ENCODE measurements at regions not wholly inside any gene's neighbourhood (a gene's known extent, or its start where the extent isn't known, plus 50 kb on each side); places are given as distances from the start of the nearest gene placed in this dataset.

- no peaks in the 10 kb centered on the region for H3K4me1 Mint-ChIP-seq (ENCODE audit: unreplicated experiment)
- no peak for DNase-seq (ENCODE audit: low spot score)
- no peak overlapping the region for H3K27ac Mint-ChIP-seq (ENCODE audit: unreplicated experiment)
- H3K4me3 Mint-ChIP-seq (ENCODE audit: unreplicated experiment): no peak overlapping the region
- peaks cover 5% of the 10 kb centered on the region for H3K36me3 Mint-ChIP-seq (ENCODE audit: low read depth, unreplicated experiment)
- TF ChIP-seq CTCF (IDR thresholded peaks at IDR 0.05; ENCODE audit: unreplicated experiment): no peak
- H3K9me3 Mint-ChIP-seq (ENCODE audit: unreplicated experiment): no peaks in the 10 kb centered on the region
- H3K27me3 Mint-ChIP-seq (ENCODE audit: unreplicated experiment): no peaks in the 10 kb centered on the region
Observed at GRCh38 chr4:127555106-127555505, 77.7 kb upstream of the INTU start.

- no peak for TF ChIP-seq CTCF (IDR thresholded peaks at IDR 0.05; ENCODE audit: unreplicated experiment)
- H3K9me3 Mint-ChIP-seq (ENCODE audit: unreplicated experiment): no peaks in the 10 kb centered on the region
- no peak overlapping the region for H3K27ac Mint-ChIP-seq (ENCODE audit: unreplicated experiment)
- H3K4me1 Mint-ChIP-seq (ENCODE audit: unreplicated experiment): no peaks in the 10 kb centered on the region
- no peaks in the 10 kb centered on the region for H3K27me3 Mint-ChIP-seq (ENCODE audit: unreplicated experiment)
- no peak overlapping the region for H3K4me3 Mint-ChIP-seq (ENCODE audit: unreplicated experiment)
- no peak for DNase-seq (ENCODE audit: low spot score)
- peaks cover 4% of the 10 kb centered on the region for H3K36me3 Mint-ChIP-seq (ENCODE audit: low read depth, unreplicated experiment)
Observed at GRCh38 chr4:127558088-127558487, 74.7 kb upstream of the INTU start.

GRCh38 chr4:127558489-127559407 is 74.0 kb upstream of the INTU start:
- no peak overlapping the region for H3K27ac Mint-ChIP-seq (ENCODE audit: unreplicated experiment)
- H3K27me3 Mint-ChIP-seq (ENCODE audit: unreplicated experiment): no peaks in the 10 kb centered on the region
- DNase-seq (ENCODE audit: low spot score): no peak
- H3K4me3 Mint-ChIP-seq (ENCODE audit: unreplicated experiment): no peak overlapping the region
- no peaks in the 10 kb centered on the region for H3K9me3 Mint-ChIP-seq (ENCODE audit: unreplicated experiment)
- no peaks in the 10 kb centered on the region for H3K4me1 Mint-ChIP-seq (ENCODE audit: unreplicated experiment)
- no peak for TF ChIP-seq CTCF (IDR thresholded peaks at IDR 0.05; ENCODE audit: unreplicated experiment)
- peaks cover 4% of the 10 kb centered on the region for H3K36me3 Mint-ChIP-seq (ENCODE audit: low read depth, unreplicated experiment)

GRCh38 chr4:127559981-127560380 is 72.8 kb upstream of the INTU start:
- H3K9me3 Mint-ChIP-seq (ENCODE audit: unreplicated experiment): no peaks in the 10 kb centered on the region
- H3K27me3 Mint-ChIP-seq (ENCODE audit: unreplicated experiment): no peaks in the 10 kb centered on the region
- no peak overlapping the region for H3K27ac Mint-ChIP-seq (ENCODE audit: unreplicated experiment)
- no peak for DNase-seq (ENCODE audit: low spot score)
- no peak overlapping the region for H3K4me3 Mint-ChIP-seq (ENCODE audit: unreplicated experiment)
- no peaks in the 10 kb centered on the region for H3K4me1 Mint-ChIP-seq (ENCODE audit: unreplicated experiment)
- no peak for TF ChIP-seq CTCF (IDR thresholded peaks at IDR 0.05; ENCODE audit: unreplicated experiment)
- peaks cover 4% of the 10 kb centered on the region for H3K36me3 Mint-ChIP-seq (ENCODE audit: low read depth, unreplicated experiment)

GRCh38 chr4:127560755-127561154 is 72.0 kb upstream of the INTU start:
- H3K4me1 Mint-ChIP-seq (ENCODE audit: unreplicated experiment): no peaks in the 10 kb centered on the region

More at GRCh38 chr4:127560755-127561154, 72.0 kb upstream of the INTU start:
- H3K36me3 Mint-ChIP-seq (ENCODE audit: low read depth, unreplicated experiment): peaks cover 4% of the 10 kb centered on the region
- DNase-seq (ENCODE audit: low spot score): no peak
- H3K27ac Mint-ChIP-seq (ENCODE audit: unreplicated experiment): no peak overlapping the region
- H3K9me3 Mint-ChIP-seq (ENCODE audit: unreplicated experiment): no peaks in the 10 kb centered on the region
- no peak overlapping the region for H3K4me3 Mint-ChIP-seq (ENCODE audit: unreplicated experiment)
- TF ChIP-seq CTCF (IDR thresholded peaks at IDR 0.05; ENCODE audit: unreplicated experiment): no peak
- H3K27me3 Mint-ChIP-seq (ENCODE audit: unreplicated experiment): no peaks in the 10 kb centered on the region
